H9 (cell line): ENCODE measurements at regions not wholly inside any gene's neighbourhood (a gene's known extent, or its start where the extent isn't known, plus 50 kb on each side); places are given as distances from the start of the nearest gene placed in this dataset.

Source experiments
- DNase-seq: peaks from one replicate; pipeline ENCODE4 v3.0.0-alpha.2; 2017
- H2AFZ ChIP-seq: one replicate; pipeline ENCODE4 v1.6.1; 2013; ENCODE audit warnings: mild to moderate bottlenecking, low read length, control low read depth, moderate library complexity
- H2AK5ac ChIP-seq: 2 replicates; pipeline ENCODE4 v1.6.1; 2013; ENCODE audit warnings: low read length, control low read depth, mixed read lengths; ENCODE audit not compliant: insufficient read length
- H2BK120ac ChIP-seq: one replicate; pipeline ENCODE4 v1.6.1; 2013; ENCODE audit warnings: low read depth, mild to moderate bottlenecking, low read length, control low read depth, inconsistent platforms; ENCODE audit not compliant: poor library complexity, severe bottlenecking
- H2BK12ac ChIP-seq: 2 replicates; pipeline ENCODE4 v1.6.1; 2013; ENCODE audit warnings: low read length, control low read depth, mixed read lengths, low read depth; ENCODE audit not compliant: insufficient read length
- H2BK15ac ChIP-seq: 2 replicates; pipeline ENCODE4 v1.6.1; 2013; ENCODE audit warnings: low read depth, low read length, control low read depth
- H2BK20ac ChIP-seq: one replicate; pipeline ENCODE4 v1.6.1; 2013; ENCODE audit warnings: low read depth, mild to moderate bottlenecking, low read length, control low read depth, inconsistent platforms; ENCODE audit not compliant: poor library complexity, severe bottlenecking
- H2BK5ac ChIP-seq: 2 replicates; pipeline ENCODE4 v1.6.1; 2013; ENCODE audit warnings: low read length, control low read depth, mixed read lengths; ENCODE audit not compliant: insufficient read length
- H3K14ac ChIP-seq: 2 replicates; pipeline ENCODE4 v1.6.1; 2013; ENCODE audit warnings: low read length, control low read depth; ENCODE audit not compliant: insufficient read depth
- H3K18ac ChIP-seq: 2 replicates; pipeline ENCODE4 v1.6.1; 2013; ENCODE audit warnings: low read depth, mild to moderate bottlenecking, mixed read lengths, low read length, control low read depth; ENCODE audit not compliant: insufficient read length
- H3K23ac ChIP-seq: 2 replicates; pipeline ENCODE4 v1.6.1; 2013; ENCODE audit warnings: low read length, control low read depth, mixed read lengths, low read depth; ENCODE audit not compliant: insufficient read length
- H3K23me2 ChIP-seq: 2 replicates; pipeline ENCODE4 v1.6.1; 2013; ENCODE audit warnings: low read depth, mild to moderate bottlenecking, mixed read lengths, low read length, control low read depth; ENCODE audit not compliant: insufficient read length, poor library complexity, severe bottlenecking
- H3K27ac ChIP-seq: 2 replicates; pipeline ENCODE4 v1.5.1; 2013; ENCODE audit warnings: low read length, control low read depth, mixed read lengths, low read depth; ENCODE audit not compliant: insufficient read length
- H3K27me3 ChIP-seq: 2 replicates; pipeline ENCODE4 v1.6.1; 2013; ENCODE audit warnings: low read length, control low read depth, inconsistent platforms; ENCODE audit not compliant: insufficient read depth
- H3K4ac ChIP-seq: 2 replicates; pipeline ENCODE4 v1.6.1; 2013; ENCODE audit warnings: low read depth, mild to moderate bottlenecking, control low read depth, inconsistent platforms, low read length, moderate library complexity
- H3K4me1 ChIP-seq: 2 replicates; pipeline ENCODE4 v1.6.1; 2013; ENCODE audit warnings: low read length, control low read depth, inconsistent platforms; ENCODE audit not compliant: insufficient read depth
- H3K4me2 ChIP-seq: 2 replicates; pipeline ENCODE4 v1.6.1; 2013; ENCODE audit warnings: low read length, control low read depth, mixed read lengths; ENCODE audit not compliant: insufficient read length, insufficient read depth
- H3K56ac ChIP-seq: 2 replicates; pipeline ENCODE4 v1.6.1; 2013; ENCODE audit warnings: low read depth, mild to moderate bottlenecking, mixed read lengths, low read length, control low read depth; ENCODE audit not compliant: insufficient read length
- H3K79me1 ChIP-seq: 2 replicates; pipeline ENCODE4 v1.6.1; 2013; ENCODE audit warnings: low read depth, mild to moderate bottlenecking, moderate library complexity, low read length, control low read depth, inconsistent platforms; ENCODE audit not compliant: insufficient read depth, poor library complexity, severe bottlenecking
- H3K79me2 ChIP-seq: 2 replicates; pipeline ENCODE4 v1.6.1; 2013; ENCODE audit warnings: low read length, control low read depth, inconsistent platforms; ENCODE audit not compliant: insufficient read depth
- H3K9ac ChIP-seq: 2 replicates; pipeline ENCODE4 v1.6.1; 2013; ENCODE audit warnings: low read length, control low read depth, mixed read lengths; ENCODE audit not compliant: insufficient read length; ENCODE audit errors: extremely low read depth
- H3K9me3 ChIP-seq: one replicate; pipeline ENCODE4 v1.6.1; 2013; ENCODE audit warnings: low read depth, low read length, inconsistent platforms; ENCODE audit not compliant: control insufficient read depth
- H3T11ph ChIP-seq: one replicate; pipeline ENCODE4 v1.6.1; 2013; ENCODE audit warnings: mild to moderate bottlenecking, low read length, control low read depth, inconsistent platforms
- H4K20me1 ChIP-seq: one replicate; pipeline ENCODE4 v1.6.1; 2013; ENCODE audit not compliant: control insufficient read depth, insufficient read length, insufficient read depth
- H4K5ac ChIP-seq: 2 replicates; pipeline ENCODE4 v1.6.1; 2013; ENCODE audit warnings: low read depth, mild to moderate bottlenecking, mixed read lengths, low read length, control low read depth; ENCODE audit not compliant: insufficient read length
- H4K8ac ChIP-seq: replicated peaks from 2 replicates; pipeline ENCODE4 v1.6.1; 2013; ENCODE audit warnings: low read length, control low read depth, mixed read lengths, low read depth; ENCODE audit not compliant: insufficient read length
- H4K91ac ChIP-seq: 2 replicates; pipeline ENCODE4 v1.6.1; 2013; ENCODE audit warnings: low read depth, mild to moderate bottlenecking, moderate library complexity, mixed read lengths, low read length, control low read depth; ENCODE audit not compliant: insufficient read length
- H3K27ac Mint-ChIP-seq, 3 experiments: 2 replicates in 2 of 3; 3 replicates in 1 of 3; pipeline ENCODE4 v1.8.0; 2020 to 2021; ENCODE audit warnings: mixed read lengths in 3 of 3, mild to moderate bottlenecking in 1 of 3, moderate library complexity in 1 of 3
- H3K27me3 Mint-ChIP-seq: 2 replicates; pipeline ENCODE4 v1.8.0; 2021; ENCODE audit warnings: low read depth, mild to moderate bottlenecking, moderate library complexity, mixed read lengths
- H3K36me3 Mint-ChIP-seq, 3 experiments: 2 replicates in 2 of 3; 3 replicates in 1 of 3; pipeline ENCODE4 v1.8.0; 2020 to 2021; ENCODE audit warnings: low read depth in 3 of 3, mixed read lengths in 3 of 3; ENCODE audit not compliant: insufficient read depth in 1 of 3
- H3K4me1 Mint-ChIP-seq, 2 experiments: 2 replicates each; pipeline ENCODE4 v1.8.0; 2020; ENCODE audit warnings: mixed read lengths in 2 of 2
- H3K4me3 Mint-ChIP-seq, 2 experiments: 2 replicates in 1 of 2; 3 replicates in 1 of 2; pipeline ENCODE4 v1.8.0; 2020 to 2021; ENCODE audit warnings: mild to moderate bottlenecking in 2 of 2, mixed read lengths in 2 of 2, moderate library complexity in 1 of 2
- H3K9me3 Mint-ChIP-seq, 2 experiments: 2 replicates in 1 of 2; 3 replicates in 1 of 2; pipeline ENCODE4 v1.8.0; 2020; ENCODE audit warnings: mild to moderate bottlenecking in 2 of 2, mixed read lengths in 2 of 2, moderate library complexity in 1 of 2
- WGBS: extraction: QIAGEN DNeasy Blood & Tissue Kit; methylation state at CpG from one replicate; pipeline ENCODE4 v1.1.7; 2013; ENCODE audit warnings: missing lambda C conversion rate, low lambda C conversion rate, mixed read lengths; ENCODE audit not compliant: insufficient read length; ENCODE audit errors: extremely low coverage; 5-methylcytosine and 5-hydroxymethylcytosine counted together
- TF ChIP-seq, protein P1 (sequence below): fragments of 200-600 bp; sonication (generic); conservative IDR thresholded peaks from 3 replicates; pipeline ENCODE4 v1.8.0; 2021; ENCODE audit warnings: antibody characterized with exemption, mild to moderate bottlenecking

DNA sequence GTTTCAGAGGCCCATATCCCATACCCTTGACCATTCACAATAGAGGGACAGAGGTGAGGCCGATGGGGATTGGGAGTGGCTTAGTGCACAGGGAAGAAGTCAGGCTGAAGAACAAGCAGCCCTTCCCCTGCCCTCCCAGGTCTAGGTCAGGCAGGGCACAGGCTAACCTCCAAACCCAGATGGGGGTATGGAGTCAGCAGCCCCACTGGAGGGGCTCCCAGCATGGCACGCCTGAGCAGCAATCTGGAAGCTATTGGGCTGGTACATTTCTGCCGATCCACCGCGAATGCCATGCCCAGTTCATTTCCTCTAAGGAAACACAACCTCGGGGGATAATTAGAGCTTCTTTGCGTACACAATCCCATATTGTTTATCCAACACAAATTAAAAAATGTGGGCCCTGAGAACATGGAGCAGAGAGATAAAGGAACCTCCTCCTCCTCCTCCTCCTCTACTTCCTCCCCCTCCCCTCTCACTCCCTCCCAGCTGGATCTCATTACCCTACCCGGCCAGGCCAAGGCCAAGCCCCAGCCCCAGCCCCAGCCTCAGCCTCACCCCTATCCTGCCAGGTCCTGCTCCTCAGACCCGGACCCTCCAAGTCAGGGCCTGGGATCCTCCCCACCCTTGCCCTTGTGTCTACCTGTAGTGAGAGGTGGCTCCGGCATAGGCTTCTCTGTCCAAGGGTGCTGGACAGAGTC is 83.0 kb downstream of the PJA1 start:
- no peak overlapping the region for H2BK5ac ChIP-seq
- no peaks in the 10 kb centered on the region for H3K4me1 ChIP-seq
- H3T11ph ChIP-seq, result no peak overlapping the region
- no peak overlapping the region for H3K27ac Mint-ChIP-seq
- no peak overlapping the region for H3K18ac ChIP-seq
- H3K27me3 ChIP-seq, result no peaks in the 10 kb centered on the region
- H2BK15ac ChIP-seq, result no peak overlapping the region
- H4K20me1 ChIP-seq, result no peaks in the 10 kb centered on the region
- no peak overlapping the region for H3K9ac ChIP-seq
- H3K4me1 Mint-ChIP-seq, result peaks cover 5 to 37% of the 10 kb centered on the region in 2 experiments
- no peak overlapping the region for H4K8ac ChIP-seq
- H3K23ac ChIP-seq, result no peak overlapping the region
- H2BK12ac ChIP-seq, result no peak overlapping the region
- H2BK120ac ChIP-seq, result no peak overlapping the region
- H4K91ac ChIP-seq, result no peak overlapping the region
- no peak overlapping the region for H3K14ac ChIP-seq
- H2AFZ ChIP-seq, result no peak overlapping the region
- no peak overlapping the region for H2BK20ac ChIP-seq
- H3K79me1 ChIP-seq, result no peaks in the 10 kb centered on the region
- TF ChIP-seq, protein P1, sequence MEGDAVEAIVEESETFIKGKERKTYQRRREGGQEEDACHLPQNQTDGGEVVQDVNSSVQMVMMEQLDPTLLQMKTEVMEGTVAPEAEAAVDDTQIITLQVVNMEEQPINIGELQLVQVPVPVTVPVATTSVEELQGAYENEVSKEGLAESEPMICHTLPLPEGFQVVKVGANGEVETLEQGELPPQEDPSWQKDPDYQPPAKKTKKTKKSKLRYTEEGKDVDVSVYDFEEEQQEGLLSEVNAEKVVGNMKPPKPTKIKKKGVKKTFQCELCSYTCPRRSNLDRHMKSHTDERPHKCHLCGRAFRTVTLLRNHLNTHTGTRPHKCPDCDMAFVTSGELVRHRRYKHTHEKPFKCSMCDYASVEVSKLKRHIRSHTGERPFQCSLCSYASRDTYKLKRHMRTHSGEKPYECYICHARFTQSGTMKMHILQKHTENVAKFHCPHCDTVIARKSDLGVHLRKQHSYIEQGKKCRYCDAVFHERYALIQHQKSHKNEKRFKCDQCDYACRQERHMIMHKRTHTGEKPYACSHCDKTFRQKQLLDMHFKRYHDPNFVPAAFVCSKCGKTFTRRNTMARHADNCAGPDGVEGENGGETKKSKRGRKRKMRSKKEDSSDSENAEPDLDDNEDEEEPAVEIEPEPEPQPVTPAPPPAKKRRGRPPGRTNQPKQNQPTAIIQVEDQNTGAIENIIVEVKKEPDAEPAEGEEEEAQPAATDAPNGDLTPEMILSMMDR, result no peak
- H3K4ac ChIP-seq, result no peak overlapping the region
- H3K9me3 Mint-ChIP-seq, result peaks cover 56 to 82% of the 10 kb centered on the region in 2 experiments
- no peaks in the 10 kb centered on the region for H3K79me2 ChIP-seq
- DNase-seq, result no peak
- no CpG with 5 or more reads among the region's 10 CpGs for WGBS
- H3K56ac ChIP-seq, result no peak overlapping the region
- H2AK5ac ChIP-seq, result no peak overlapping the region
- no peak overlapping the region for H3K4me2 ChIP-seq
- no peak overlapping the region for H3K4me3 Mint-ChIP-seq
- H3K27me3 Mint-ChIP-seq, result peaks cover 31% of the 10 kb centered on the region
- no peaks in the 10 kb centered on the region for H3K23me2 ChIP-seq
- no peaks in the 10 kb centered on the region for H3K9me3 ChIP-seq
- no peaks in the 10 kb centered on the region; a peak in 2 of 7 replicates for H3K36me3 Mint-ChIP-seq
- no peak overlapping the region for H4K5ac ChIP-seq
- H3K27ac ChIP-seq, result no peak overlapping the region
